BJ (cell line): ENCODE measurements at regions not wholly inside any gene's neighbourhood (a gene's known extent, or its start where the extent isn't known, plus 50 kb on each side); places are given as distances from the start of the nearest gene placed in this dataset.
"Not testable (repeated sequence)": the region's sequence is repeated elsewhere in the genome, so short reads cannot be mapped to it uniquely, and the experiment has no call there.

Experiments
- CTCF ChIA-PET: fragments of 350-600 bp; formaldehyde crosslinking; extraction: SDS; loops from one replicate; lab custom pipeline; 2021; ENCODE audit warnings: antibody characterized with exemption, inconsistent platforms; lab: Yijun Ruan, JAX
- POLR2A ChIA-PET: fragments of 300-600 bp; sonication (Branson Sonifier 250); formaldehyde crosslinking; extraction: SDS; loops from one replicate; lab custom pipeline; 2021; ENCODE audit warnings: antibody characterized with exemption; lab: Charles Lee
- DNase-seq: peaks from one replicate; pipeline ENCODE4 v3.0.0-alpha.2; 2011; ENCODE audit warnings: low read depth
- H3K27me3 ChIP-seq: 2 replicates; pipeline ENCODE4 v1.6.0; 2011; ENCODE audit warnings: low read length; ENCODE audit not compliant: control insufficient read depth, insufficient read depth
- H3K36me3 ChIP-seq: 2 replicates; pipeline ENCODE4 v1.5.1; 2011; ENCODE audit warnings: low read length; ENCODE audit not compliant: control insufficient read depth, insufficient read depth
- H3K4me3 ChIP-seq: 2 replicates; pipeline ENCODE4 v1.5.1; 2011; ENCODE audit warnings: low read depth, mild to moderate bottlenecking, control low read depth, low read length
- TF ChIP-seq, protein P1 (sequence below): IDR thresholded peaks from 2 replicates; pipeline ENCODE4 v1.5.1; 2011; ENCODE audit warnings: low read depth, mild to moderate bottlenecking, control low read depth, inconsistent platforms, low read length, moderate library complexity; ENCODE audit not compliant: insufficient read depth

DNA sequence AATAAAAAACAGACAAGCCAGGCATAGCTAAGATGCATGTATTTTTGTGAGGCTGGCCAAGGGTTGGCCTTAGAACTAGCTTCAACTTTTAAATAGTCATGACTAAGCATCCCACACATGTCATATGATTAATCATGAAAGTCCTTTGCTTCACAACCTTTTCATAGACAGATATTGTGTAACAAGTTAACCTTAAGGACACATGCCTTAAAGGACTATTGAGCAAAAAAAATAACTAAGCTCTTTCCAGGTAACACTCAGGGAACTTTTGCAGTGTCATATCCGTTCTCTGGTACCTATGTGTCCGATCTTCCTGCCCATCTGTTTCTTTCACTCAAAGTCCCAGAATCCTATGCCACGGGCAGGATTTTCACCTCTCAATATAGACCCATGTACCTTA lies 498.4 kb downstream of the STK39 start:
- ChIA-PET CTCF (no interaction called here), POLR2A (no interaction called here)
- TF ChIP-seq, protein P1, sequence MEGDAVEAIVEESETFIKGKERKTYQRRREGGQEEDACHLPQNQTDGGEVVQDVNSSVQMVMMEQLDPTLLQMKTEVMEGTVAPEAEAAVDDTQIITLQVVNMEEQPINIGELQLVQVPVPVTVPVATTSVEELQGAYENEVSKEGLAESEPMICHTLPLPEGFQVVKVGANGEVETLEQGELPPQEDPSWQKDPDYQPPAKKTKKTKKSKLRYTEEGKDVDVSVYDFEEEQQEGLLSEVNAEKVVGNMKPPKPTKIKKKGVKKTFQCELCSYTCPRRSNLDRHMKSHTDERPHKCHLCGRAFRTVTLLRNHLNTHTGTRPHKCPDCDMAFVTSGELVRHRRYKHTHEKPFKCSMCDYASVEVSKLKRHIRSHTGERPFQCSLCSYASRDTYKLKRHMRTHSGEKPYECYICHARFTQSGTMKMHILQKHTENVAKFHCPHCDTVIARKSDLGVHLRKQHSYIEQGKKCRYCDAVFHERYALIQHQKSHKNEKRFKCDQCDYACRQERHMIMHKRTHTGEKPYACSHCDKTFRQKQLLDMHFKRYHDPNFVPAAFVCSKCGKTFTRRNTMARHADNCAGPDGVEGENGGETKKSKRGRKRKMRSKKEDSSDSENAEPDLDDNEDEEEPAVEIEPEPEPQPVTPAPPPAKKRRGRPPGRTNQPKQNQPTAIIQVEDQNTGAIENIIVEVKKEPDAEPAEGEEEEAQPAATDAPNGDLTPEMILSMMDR = no peak
- no peaks in the 10 kb centered on the region for H3K27me3 ChIP-seq
- no peaks in the 10 kb centered on the region for H3K36me3 ChIP-seq
- no peak for DNase-seq
- no peak overlapping the region for H3K4me3 ChIP-seq

DNA sequence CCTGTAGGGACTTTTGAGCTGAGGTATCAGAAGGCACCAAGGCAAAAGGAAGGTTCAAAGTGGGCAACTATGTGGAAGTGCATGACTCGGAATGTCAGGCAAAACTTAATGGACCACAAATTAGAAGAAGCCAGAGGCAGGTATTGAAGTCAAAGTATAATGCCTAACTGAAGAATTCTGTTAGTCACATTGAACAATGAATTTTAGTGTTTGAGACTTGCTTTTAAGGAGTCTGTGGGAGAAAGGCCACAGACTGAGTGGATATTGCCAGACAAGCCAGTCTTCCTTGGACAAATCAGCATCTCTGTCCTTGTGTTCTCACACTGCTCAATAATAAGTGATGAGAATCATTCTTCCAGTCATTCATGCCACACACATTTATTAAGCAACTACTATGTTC lies 498.9 kb downstream of the STK39 start:
- ChIA-PET CTCF (no interaction called here), POLR2A (no interaction called here)
- no peaks in the 10 kb centered on the region for H3K36me3 ChIP-seq
- no peak for DNase-seq
- no peak overlapping the region for H3K4me3 ChIP-seq
- TF ChIP-seq, protein P1 = no peak
- H3K27me3 ChIP-seq = no peaks in the 10 kb centered on the region

DNA sequence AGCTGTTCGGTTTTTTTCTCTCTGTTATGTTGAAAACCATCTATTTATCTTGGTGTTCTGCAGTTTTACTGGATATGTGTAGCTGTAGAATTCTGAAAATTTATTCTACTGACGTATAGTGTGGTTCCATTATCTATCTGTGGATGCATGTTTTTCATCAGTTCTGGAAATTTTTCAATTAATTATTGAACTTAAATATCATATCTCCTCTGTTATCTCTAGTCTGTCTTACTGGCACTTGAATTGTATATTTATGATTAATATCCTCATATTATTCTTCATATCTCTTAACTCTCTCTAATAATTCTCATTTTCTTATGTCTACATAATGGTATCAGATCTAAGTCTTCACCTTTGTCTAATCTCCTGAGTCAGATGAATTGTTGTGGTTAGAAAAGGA lies 501.7 kb downstream of the STK39 start:
- Histone ChIP-seq H3K36me3 (no peaks in the 10 kb centered on the region), H3K27me3 (no peaks in the 10 kb centered on the region), H3K4me3 (no peak overlapping the region)
- ChIA-PET POLR2A (no interaction called here), CTCF (no interaction called here)
- DNase-seq = no peak
- TF ChIP-seq, protein P1 = no peak

DNA sequence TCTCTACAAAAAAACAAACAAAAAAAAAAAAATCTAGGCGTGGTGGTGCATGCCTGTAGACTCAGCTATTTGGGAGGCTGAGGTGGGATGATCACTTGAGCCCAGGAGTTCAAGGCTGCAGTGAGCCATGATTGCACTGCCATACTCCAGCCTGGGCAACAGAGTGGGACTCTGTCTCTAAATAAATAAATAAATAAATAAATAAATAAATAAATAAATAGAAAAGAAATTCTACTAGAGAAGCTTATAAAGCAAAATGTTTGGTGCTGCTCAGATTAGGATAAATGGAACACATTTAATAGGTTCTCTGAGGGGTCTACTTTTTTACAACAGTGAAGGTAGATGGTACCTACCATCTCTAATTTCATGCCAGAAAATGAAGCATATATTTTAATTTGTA lies 507.5 kb downstream of the STK39 start:
- POLR2A ChIA-PET, DNase-seq, H3K27me3 ChIP-seq, H3K36me3 ChIP-seq, H3K4me3 ChIP-seq: not testable (repeated sequence)
- CTCF ChIA-PET = interaction anchor here (0.5 to 0.7 kb wide), 2 partner anchors 16 to 147 kb away, joined by 3 read pairs; no protein-coding TSS in a partner anchor

DNA sequence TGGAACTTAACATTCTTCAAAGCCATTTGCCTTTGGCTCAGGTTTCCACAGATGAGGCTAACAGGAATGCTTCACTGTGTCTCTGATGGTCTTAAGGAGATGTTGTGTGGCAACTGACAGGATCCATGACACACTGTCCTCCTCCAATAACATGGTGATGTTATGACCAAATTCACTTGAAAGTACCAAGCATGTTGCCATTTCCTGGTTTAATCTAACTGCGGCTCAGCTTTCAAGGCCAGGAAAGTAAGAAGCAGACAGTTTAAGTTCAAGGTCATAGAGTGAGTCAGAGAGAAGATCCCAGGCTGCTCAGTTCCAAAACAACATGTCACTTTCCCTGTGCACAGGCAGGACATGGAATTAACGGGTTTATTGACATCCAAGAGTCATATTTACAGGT lies 513.6 kb downstream of the STK39 start:
- no peaks in the 10 kb centered on the region for H3K36me3 ChIP-seq
- ChIA-PET CTCF (no interaction called here), POLR2A (no interaction called here)
- no peaks in the 10 kb centered on the region for H3K27me3 ChIP-seq
- TF ChIP-seq, protein P1 = no peak
- no peak for DNase-seq
- H3K4me3 ChIP-seq = no peak overlapping the region

DNA sequence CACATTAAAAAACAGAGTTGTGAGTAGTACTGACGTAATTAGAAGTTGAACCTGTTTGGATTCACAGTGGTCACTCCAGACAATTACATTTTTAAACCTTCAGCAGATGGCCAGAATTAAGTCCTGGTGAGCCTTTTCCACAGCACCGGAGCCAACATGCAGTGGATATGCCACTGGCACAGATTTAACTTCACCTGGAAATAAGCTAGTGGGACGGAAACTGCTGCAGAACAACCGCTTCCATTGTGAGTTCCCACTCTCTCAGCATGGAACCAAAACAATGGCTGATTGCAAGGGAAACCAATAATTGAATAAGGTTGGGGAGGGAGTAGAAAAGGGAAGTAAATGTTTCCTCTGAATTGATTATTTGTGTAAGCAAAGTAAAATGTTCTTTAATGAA lies 515.1 kb downstream of the STK39 start:
- Histone ChIP-seq H3K4me3 (no peak overlapping the region), H3K36me3 (no peaks in the 10 kb centered on the region), H3K27me3 (no peaks in the 10 kb centered on the region)
- DNase-seq = no peak
- ChIA-PET POLR2A (no interaction called here), CTCF (no interaction called here)
- TF ChIP-seq, protein P1 = no peak
